HG03280 (cell line): ENCODE measurements at regions not wholly inside any gene's neighbourhood (a gene's known extent, or its start where the extent isn't known, plus 50 kb on each side); places are given as distances from the start of the nearest gene placed in this dataset.

ENCODE experiments used
- ATAC-seq: cut with Tn5 transposase; IDR thresholded peaks from one replicate; pipeline ENCODE4 v1.9.1; 2021; ENCODE audit warnings: mild to moderate bottlenecking, moderate library complexity; ENCODE audit not compliant: unreplicated experiment

DNA sequence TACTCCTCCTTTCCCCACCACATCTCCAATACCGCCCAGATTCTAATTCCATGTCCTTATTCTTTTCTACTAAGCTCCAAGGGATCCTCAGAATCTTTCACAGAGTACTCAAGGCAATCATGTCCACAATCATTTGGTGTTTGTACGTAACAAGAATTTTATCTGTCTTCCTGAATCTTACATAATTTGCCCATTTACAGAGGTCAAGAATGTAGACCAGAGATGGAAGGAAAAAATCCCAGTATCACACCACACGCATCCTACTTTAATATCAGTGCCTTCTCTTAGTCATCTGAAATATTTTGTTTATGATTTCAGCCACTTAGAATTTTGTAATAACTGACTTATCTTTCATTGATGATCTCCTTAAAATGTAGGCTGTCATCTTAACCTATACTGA, 366.0 kb upstream of the LRRC7 start:
- no peak for ATAC-seq

- ATAC-seq = no peak
Observed at GRCh38 chr1:69203166-69203565, 364.6 kb upstream of the LRRC7 start.

GRCh38 chr1:69213644-69214043, 354.1 kb upstream of the LRRC7 start:
- no peak for ATAC-seq

DNA sequence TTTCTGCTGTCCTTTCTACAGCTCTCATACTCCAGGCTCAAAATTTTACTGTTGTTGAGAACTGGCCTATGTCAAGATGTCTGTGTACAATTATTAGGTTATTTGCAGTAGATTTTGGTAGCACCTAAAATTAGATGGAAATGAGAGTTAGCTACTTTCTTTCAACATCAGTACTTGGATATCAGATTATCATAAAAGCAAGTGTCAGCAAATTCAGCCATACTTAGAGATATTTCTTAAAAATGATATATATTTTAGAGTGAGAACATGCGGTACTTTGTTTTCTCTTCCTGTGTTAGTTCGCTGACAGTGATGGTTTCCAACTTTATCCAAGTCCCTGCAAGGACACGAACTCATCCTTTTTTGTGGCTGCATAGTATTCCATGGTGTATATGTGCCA, 351.8 kb upstream of the LRRC7 start:
- ATAC-seq = no peak

- ATAC-seq = no peak
Observed at GRCh38 chr1:69220672-69221071, 347.1 kb upstream of the LRRC7 start.

DNA sequence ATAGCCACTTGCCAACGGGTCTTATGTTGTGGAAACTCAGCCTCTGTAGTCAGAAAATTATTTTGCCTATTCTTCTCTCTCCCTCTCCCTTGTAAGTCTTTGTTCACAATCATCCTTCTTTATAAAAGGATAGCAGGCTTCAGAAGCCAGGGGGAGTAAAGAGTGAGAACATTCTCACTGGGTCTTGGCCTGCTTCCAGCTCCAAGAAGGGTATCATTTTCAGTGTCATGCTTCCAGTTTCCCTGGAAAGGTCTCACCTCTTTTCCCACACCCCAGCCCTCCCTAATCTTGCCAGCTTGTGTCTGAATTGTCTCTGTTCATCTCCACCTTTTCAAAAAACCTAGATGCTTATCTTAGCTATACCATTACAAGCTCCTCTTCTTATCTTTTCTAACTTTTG, 346.2 kb upstream of the LRRC7 start:
- ATAC-seq = no peak

- no peak for ATAC-seq
Observed at GRCh38 chr1:69223156-69223555, 344.6 kb upstream of the LRRC7 start.

DNA sequence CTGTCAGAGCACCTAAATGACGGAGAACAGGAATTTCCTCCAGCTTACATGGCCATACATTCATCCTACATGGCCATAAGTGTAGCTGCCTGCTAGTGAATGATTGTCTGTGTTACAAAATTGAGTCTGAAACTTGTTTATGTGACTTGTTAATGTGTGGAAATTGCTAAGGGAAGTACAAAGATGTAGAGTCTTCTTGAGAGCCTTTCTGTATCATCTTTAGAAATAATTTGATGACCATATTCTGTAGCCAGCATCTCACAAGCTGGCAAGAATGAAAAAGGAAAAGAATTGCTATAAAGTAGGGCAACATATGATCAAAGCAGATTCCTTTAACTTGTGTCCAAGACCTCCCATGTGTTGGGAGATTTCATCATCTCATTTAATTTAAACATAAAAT, 339.2 kb upstream of the LRRC7 start:
- no peak for ATAC-seq

DNA sequence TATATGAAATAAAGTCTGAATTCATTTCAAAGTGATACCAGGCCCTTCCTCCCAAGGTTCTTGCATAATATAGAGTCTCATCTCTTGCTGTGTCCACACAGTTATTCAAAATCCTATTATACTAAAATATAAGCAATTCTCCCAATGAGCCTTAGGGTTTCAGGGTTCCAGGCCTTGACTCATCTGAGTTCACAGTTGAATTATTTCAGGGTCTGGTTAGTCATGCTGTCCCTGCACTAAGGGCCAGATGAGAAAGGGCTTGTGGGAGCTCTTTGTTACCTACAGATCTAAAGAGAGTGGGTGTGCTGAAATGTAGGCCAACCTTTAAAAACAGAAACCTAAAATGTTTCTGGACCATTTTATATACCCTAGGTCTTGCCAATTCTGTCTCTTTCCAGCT, 337.5 kb upstream of the LRRC7 start:
- ATAC-seq = no peak

- ATAC-seq = no peak
Observed at GRCh38 chr1:69233463-69233862, 334.3 kb upstream of the LRRC7 start.

DNA sequence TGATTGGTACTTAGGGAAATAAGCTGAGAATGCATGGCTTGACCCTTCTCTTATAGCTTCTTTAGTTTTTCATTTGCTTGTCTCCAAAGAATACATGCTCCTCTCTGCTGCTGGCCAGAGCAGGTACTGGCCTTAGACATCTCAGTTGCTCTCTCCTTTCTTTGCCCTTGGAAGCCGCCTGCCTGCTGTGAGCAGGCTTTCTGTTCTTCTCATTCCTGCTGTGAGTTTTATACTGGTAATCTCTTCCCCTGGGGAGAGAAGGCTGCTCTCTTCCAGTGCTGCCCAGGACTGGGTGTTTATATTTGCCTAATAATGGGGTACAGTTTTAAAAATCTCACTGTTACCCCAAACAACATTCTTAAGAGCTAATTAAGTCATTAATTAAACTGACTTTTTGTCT, 323.5 kb upstream of the LRRC7 start:
- no peak for ATAC-seq

GRCh38 chr1:69246109-69246508, 321.6 kb upstream of the LRRC7 start:
- no peak for ATAC-seq

DNA sequence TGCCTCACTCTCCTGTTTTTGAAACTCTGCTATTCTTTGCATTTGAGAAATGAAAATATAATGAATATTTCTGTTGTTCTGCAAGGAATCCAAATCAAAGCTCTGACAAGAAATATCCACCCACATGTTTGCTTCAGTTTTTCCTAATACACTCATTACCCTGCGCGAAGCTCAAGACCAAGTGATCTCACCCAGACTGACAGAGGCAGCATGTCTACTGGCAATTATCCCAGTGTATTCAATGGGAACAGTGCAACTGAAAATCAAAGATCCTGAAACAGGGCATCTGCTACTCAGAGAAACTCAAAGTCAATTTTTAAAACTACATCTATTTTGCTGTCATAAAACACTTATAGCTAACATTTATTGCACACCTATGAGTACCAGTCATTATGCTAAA, 321.0 kb upstream of the LRRC7 start:
- ATAC-seq = no peak

- no peak for ATAC-seq
Observed at GRCh38 chr1:69252696-69253095, 315.0 kb upstream of the LRRC7 start.

- no peak for ATAC-seq
Observed at GRCh38 chr1:69256036-69256435, 311.7 kb upstream of the LRRC7 start.

- ATAC-seq = no peak
Observed at GRCh38 chr1:69258842-69259241, 308.9 kb upstream of the LRRC7 start.

DNA sequence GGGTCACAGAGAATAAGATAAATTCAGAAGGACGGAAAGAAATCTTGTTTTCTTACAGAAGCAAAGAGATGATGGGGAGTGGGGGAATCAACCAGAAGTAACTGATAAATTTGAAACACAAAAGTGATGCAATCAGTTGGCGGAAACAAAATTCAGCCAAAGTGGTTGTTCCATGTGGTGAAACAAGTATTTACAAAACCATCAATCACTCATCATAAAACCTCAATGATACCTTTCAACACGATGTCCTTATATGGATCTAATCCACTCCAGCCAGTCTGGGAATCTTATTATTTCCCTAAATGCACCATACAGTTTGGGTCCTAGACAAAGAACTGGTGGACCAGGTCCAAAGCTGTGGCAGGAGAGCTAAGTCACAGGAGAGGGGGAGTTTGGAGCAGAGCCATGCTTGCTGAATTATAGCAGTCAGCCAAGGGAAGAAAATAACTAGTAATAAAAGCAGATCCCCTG, 303.8 kb upstream of the LRRC7 start:
- ATAC-seq = no peak

DNA sequence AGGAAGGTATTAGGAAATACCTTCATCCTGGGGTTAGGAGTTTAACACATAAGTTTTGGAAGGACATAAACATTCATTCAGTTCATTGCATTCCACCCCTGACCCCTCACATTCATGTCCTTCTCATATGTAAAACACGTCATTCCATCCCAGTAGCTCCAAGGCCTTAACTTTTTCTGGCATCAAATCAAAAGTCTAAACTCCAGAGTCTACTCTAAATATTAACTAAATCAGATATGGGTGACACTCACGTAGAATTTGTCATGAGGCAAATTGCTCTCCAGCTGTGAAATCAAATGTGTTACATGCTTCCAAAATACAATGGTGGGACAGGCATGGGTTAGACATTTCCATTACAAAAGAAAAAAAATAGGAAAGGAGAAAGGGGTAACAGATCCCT, 298.2 kb upstream of the LRRC7 start:
- no peak for ATAC-seq

DNA sequence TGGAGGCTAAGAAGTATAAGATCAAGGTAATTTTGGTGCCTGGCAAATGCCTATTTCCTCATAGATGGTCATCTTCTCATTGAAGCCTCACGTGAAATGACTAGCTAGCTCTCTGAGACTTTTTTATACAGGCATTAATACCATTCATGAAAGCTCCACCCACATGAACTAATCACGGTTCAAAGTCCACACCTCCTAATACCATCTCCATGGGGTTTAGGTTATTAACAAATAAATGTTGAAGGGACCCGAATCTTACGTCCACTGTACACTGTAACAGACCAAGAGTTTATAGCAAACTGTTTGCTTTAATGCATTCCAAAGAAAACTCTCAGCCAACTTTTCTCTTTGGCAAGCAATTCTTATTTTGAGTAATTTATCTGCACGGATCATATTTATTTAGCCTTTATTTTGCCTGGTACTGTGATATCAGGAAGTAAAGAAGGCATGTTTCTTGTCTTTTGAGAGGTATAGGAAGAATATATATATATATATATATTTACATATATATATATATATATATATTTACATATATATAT, 296.1 kb upstream of the LRRC7 start:
- ATAC-seq = no peak

- ATAC-seq = no peak
Observed at GRCh38 chr1:69272684-69273083, 295.0 kb upstream of the LRRC7 start.

GRCh38 chr1:69278923-69279322, 288.8 kb upstream of the LRRC7 start:
- ATAC-seq = no peak

GRCh38 chr1:69283516-69283915, 284.2 kb upstream of the LRRC7 start:
- no peak for ATAC-seq

DNA sequence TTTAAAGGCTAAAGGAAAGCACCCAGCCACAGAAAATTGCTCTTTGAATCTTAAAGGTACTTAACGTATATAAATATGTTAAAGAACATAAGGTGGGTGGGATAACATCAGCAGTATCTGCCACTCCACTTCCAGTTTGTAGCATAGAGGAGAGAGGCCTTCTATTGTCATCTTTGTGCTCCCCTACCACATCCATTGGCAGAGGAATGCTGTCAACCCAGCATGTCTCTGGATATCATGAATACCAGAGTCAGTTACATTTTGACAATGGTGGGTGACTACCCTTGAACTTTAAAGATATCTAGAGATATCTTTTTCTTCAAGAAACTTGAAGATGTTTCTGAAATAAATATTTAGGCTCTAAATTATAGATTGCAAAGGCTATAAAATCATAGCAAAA, 283.2 kb upstream of the LRRC7 start:
- no peak for ATAC-seq

- no peak for ATAC-seq
Observed at GRCh38 chr1:69288416-69288815, 279.3 kb upstream of the LRRC7 start.
